ENCODE measurements at regions not wholly inside any gene's neighbourhood (a gene's known extent, or its start where the extent isn't known, plus 50 kb on each side); places are given as distances from the start of the nearest gene placed in this dataset.

DNA sequence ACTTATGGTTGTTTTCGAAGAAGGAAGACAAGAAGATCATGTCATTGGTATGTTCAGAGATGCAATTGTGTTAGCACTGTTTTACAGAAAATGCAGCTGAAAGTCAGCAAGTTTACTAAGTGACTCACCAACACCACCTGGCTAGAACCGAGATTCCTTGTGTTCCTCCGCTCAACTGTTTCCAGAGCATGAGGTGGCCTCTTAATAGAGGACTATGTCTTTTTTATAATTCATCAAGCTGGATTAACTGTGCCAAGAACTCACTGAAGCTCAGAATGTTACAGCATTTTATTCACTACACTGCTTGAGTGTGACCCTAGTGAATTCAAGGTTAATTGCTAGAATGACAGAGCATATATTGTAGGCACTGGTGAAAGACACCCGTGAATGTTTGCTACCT lies 1573.5 kb upstream of the TENM3 start:
- Histone ChIP-seq H2AFZ (ENCODE audit: insufficient read depth, low read depth, low read length, poor library complexity, severe bottlenecking) (no peak overlapping the region), H3K79me2 (ENCODE audit: insufficient read depth, low read length) (no peaks in the 10 kb centered on the region), H3K9ac (ENCODE audit: insufficient read depth, low read length, poor library complexity, severe bottlenecking) (no peak overlapping the region), H3K27me3 (ENCODE audit: control insufficient read depth in 2 of 2, insufficient read depth in 2 of 2, low read length in 2 of 2) (no peaks in the 10 kb centered on the region), H3K9me3 (replicated peaks in 1 of 2; ENCODE audit: control insufficient read depth in 1 of 2, insufficient read depth in 1 of 2, low read length in 2 of 2) (no peaks in the 10 kb centered on the region), H3K27ac (ENCODE audit: low read depth in 1 of 2, low read length in 2 of 2) (no peak overlapping the region), H3K4me3 (replicated peaks in 1 of 3; ENCODE audit: low read depth in 2 of 3, low read length in 3 of 3) (no peak overlapping the region), H4K20me1 (ENCODE audit: insufficient read depth, low read length) (no peaks in the 10 kb centered on the region), H3K4me2 (replicated peaks; ENCODE audit: extremely low read depth, low read length, poor library complexity, severe bottlenecking) (no peak overlapping the region), H3K36me3 (replicated peaks in 1 of 2; ENCODE audit: control insufficient read depth in 1 of 2, insufficient read depth in 2 of 2, low read length in 2 of 2) (no peaks in the 10 kb centered on the region), H3K4me1 (ENCODE audit: control insufficient read depth in 1 of 2, insufficient read depth in 2 of 2, low read length in 2 of 2) (no peaks in the 10 kb centered on the region)
- TF ChIP-seq, protein P1, sequence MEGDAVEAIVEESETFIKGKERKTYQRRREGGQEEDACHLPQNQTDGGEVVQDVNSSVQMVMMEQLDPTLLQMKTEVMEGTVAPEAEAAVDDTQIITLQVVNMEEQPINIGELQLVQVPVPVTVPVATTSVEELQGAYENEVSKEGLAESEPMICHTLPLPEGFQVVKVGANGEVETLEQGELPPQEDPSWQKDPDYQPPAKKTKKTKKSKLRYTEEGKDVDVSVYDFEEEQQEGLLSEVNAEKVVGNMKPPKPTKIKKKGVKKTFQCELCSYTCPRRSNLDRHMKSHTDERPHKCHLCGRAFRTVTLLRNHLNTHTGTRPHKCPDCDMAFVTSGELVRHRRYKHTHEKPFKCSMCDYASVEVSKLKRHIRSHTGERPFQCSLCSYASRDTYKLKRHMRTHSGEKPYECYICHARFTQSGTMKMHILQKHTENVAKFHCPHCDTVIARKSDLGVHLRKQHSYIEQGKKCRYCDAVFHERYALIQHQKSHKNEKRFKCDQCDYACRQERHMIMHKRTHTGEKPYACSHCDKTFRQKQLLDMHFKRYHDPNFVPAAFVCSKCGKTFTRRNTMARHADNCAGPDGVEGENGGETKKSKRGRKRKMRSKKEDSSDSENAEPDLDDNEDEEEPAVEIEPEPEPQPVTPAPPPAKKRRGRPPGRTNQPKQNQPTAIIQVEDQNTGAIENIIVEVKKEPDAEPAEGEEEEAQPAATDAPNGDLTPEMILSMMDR (IDR thresholded peaks at IDR 0.05), result no peak
- intact Hi-C loops (cut with micrococcal nuclease), result loop anchor here in 1 of 2 donors (10.0 kb wide), 1 partner anchor 855 kb away; no protein-coding TSS in a partner anchor
- no CpG with 5 or more reads among the region's 4 CpGs for WGBS (ENCODE audit: insufficient coverage)
- no peaks in the 10 kb centered on the region for H3K36me3 Mint-ChIP-seq
- H3K27me3 Mint-ChIP-seq (ENCODE audit: low read depth in 3 of 3), result peaks cover 0 to 2% (median 0%) of the 10 kb centered on the region in 3 donors
- no peak for DNase-seq
- no peak overlapping the region for H3K4me3 Mint-ChIP-seq
- no peaks in the 10 kb centered on the region for H3K4me1 Mint-ChIP-seq
- H3K9me3 Mint-ChIP-seq, result no peaks in the 10 kb centered on the region
- H3K27ac Mint-ChIP-seq, result no peak overlapping the region

DNA sequence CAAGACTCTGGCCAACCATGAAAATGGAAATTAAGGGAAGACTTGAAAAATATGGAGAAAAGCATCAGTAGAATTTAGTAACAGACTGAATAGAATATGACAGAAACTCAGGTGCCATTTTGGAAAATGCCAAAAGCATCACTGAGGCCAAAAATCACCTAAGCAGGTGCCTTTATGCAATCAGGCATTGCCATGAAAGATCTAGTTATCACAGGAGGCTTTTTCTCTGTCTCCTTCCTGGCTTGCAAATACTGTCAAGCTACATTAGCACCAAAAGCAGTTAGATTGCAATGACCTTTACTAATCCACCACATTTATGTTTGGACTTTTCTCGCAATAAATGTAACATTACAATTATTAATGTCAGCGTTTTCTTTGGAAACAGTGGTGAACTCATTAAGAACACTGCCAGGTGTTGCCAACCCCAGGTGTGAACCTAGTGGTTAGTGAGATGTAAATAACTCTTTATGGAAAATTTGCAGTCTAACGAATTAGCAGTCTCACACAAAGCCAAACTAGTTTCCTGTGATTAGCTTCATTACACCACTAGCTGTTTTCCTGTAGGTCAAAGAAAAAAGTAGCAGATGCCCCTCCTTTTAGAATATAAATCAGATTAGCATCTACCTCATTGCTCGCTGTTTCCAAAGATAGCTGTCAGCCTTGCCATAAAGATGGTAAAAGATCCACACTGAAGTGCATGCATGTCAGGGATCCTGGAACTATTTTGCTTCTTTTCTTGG lies 1568.4 kb upstream of the TENM3 start:
- DNase-seq, result no peak
- no peaks in the 10 kb centered on the region for H3K36me3 ChIP-seq (replicated peaks in 1 of 2; ENCODE audit: control insufficient read depth in 1 of 2, insufficient read depth in 2 of 2, low read length in 2 of 2)
- TF ChIP-seq, protein P1 (IDR thresholded peaks at IDR 0.05), result no peak
- no peaks in the 10 kb centered on the region for H3K79me2 ChIP-seq (ENCODE audit: insufficient read depth, low read length)
- no peak overlapping the region for H3K27ac ChIP-seq (ENCODE audit: low read depth in 1 of 2, low read length in 2 of 2)
- no peak overlapping the region for H2AFZ ChIP-seq (ENCODE audit: insufficient read depth, low read depth, low read length, poor library complexity, severe bottlenecking)
- no peak overlapping the region for H3K4me2 ChIP-seq (replicated peaks; ENCODE audit: extremely low read depth, low read length, poor library complexity, severe bottlenecking)
- no peak overlapping the region for H3K4me3 Mint-ChIP-seq
- no peaks in the 10 kb centered on the region for H3K9me3 ChIP-seq (replicated peaks in 1 of 2; ENCODE audit: control insufficient read depth in 1 of 2, insufficient read depth in 1 of 2, low read length in 2 of 2)
- H3K4me3 ChIP-seq (replicated peaks in 1 of 3; ENCODE audit: low read depth in 2 of 3, low read length in 3 of 3), result no peak overlapping the region
- no peaks in the 10 kb centered on the region for H3K4me1 ChIP-seq (ENCODE audit: control insufficient read depth in 1 of 2, insufficient read depth in 2 of 2, low read length in 2 of 2)
- H4K20me1 ChIP-seq (ENCODE audit: insufficient read depth, low read length), result no peaks in the 10 kb centered on the region
- peaks cover 0 to 3% (median 0%) of the 10 kb centered on the region in 7 donors for H3K9me3 Mint-ChIP-seq
- no peaks in the 10 kb centered on the region for H3K4me1 Mint-ChIP-seq
- intact Hi-C loops (cut with micrococcal nuclease), result no loop called here
- H3K9ac ChIP-seq (ENCODE audit: insufficient read depth, low read length, poor library complexity, severe bottlenecking), result no peak overlapping the region
- H3K27me3 Mint-ChIP-seq (ENCODE audit: low read depth in 3 of 3), result peaks cover 0 to 2% (median 0%) of the 10 kb centered on the region in 3 donors
- H3K36me3 Mint-ChIP-seq, result no peaks in the 10 kb centered on the region
- no peaks in the 10 kb centered on the region for H3K27me3 ChIP-seq (ENCODE audit: control insufficient read depth in 2 of 2, insufficient read depth in 2 of 2, low read length in 2 of 2)
- no peak overlapping the region for H3K27ac Mint-ChIP-seq
- WGBS (ENCODE audit: insufficient coverage), result no CpG with 5 or more reads among the region's 4 CpGs

All from CD14-positive monocyte (primary cell).